COLO668 (cell line): ENCODE measurements at regions not wholly inside any gene's neighbourhood (a gene's known extent, or its start where the extent isn't known, plus 50 kb on each side); places are given as distances from the start of the nearest gene placed in this dataset.

Experiments used
- DNase-seq: peaks from one replicate; lab custom pipeline; 2025; ENCODE audit not compliant: unreplicated experiment; lab: John Stamatoyannopoulos, UW

DNA sequence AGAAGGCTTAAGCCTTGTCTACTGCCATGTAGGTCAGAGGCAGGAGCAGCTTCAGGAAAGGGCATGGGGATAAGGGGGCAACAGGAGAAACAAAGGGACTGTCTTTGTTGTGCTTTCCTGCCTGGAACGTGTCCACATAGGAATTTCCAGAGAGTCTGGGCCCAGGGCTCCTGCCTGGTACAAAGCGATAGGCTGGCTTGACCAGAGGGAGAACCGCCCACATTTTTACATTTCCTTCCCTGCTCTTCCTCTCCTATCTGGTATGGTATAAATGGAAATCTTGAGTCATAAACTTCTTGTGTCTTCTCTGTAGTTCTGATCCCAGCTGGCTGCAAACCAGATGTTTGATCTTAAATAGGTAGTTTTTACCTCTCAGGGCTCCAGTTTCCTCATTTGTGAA lies 414.8 kb downstream of the HRH4 start:
- no peak for DNase-seq

DNA sequence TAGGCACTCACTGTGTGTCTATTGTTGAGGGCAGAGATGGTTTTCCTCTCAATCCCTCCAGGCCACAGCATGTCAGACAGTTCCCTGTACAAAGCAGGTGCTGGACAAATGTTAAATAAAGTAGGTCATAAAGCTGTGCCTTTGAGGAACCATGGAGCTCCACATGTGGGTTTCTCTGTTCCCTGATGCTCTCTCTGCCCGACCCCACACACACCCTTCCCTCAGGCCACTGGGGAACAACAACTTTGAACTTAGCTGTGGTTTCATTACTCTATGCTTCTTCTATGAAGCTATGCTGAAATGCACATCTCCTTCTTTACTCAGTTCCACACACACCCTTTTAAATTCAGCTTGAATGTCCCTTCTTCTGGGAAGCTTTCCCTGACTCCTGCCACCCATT lies 415.3 kb downstream of the HRH4 start:
- no peak for DNase-seq

GRCh38 chr18:24876266-24876665 lies 415.8 kb downstream of the HRH4 start:
- no peak for DNase-seq

DNA sequence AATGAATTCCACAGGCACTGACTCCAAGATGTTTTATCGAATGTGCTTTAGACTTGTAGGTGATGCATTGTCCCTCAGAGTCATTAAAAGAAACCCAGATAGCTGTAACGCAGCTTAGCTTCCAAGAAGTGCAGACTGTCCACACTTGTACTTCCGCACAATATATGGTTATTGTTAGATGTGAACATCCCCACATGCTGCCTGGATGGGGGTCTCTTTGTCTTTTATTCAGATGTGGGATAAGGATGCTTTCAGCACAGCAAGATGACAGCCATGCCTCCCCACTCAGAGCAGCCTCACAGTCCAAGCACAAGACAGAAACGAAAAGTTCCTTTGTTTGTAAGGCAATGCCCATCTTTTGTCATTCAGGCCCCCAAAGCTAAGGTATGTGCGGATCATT lies 416.6 kb downstream of the HRH4 start:
- no peak for DNase-seq

DNA sequence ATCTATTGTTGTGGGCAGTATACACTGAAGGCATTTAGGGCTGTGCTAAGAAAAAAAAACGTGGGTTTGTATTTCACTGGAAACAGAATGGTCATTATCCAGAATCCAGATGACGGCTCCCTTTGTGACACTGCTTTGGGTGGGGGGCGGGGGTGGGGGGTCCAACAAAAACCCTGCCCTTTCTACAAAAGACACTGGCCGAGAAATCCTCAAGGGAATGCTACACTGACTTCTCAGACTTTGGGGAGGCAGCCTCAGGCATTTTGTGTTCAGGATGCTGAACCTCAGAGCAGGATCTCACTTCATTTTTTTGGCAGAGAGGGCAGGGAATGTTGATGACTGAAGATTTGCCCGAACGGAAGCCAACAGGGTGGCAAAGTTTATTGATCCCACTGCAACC lies 417.1 kb downstream of the HRH4 start:
- DNase-seq: no peak

GRCh38 chr18:24878289-24878688 lies 417.9 kb downstream of the HRH4 start:
- DNase-seq: no peak

DNA sequence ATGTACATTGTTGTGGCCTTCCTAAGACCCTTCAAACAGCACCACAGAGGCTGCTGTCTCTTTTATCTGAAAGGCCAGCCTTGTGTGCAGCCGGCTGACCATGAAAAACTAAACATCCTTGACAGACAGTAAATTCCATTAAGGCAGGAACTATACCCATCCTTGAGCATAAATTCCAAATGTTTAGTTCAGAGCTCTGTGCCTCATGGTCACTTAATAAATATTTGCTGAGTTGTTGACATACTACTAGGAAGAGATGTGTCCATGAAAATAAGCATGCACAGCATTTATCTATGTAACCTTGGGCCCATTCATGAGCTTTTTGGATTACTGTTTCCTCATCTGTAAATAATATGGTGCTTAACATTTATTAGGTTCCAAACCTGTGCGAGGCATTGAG lies 424.8 kb downstream of the HRH4 start:
- no peak for DNase-seq

- DNase-seq: no peak
Observed at GRCh38 chr18:24894880-24895279, 434.4 kb downstream of the HRH4 start.

- DNase-seq: no peak
Observed at GRCh38 chr18:24897461-24897860, 437.0 kb downstream of the HRH4 start.

- DNase-seq: no peak
Observed at GRCh38 chr18:24910221-24910620, 441.7 kb downstream of the ZNF521 start.

DNA sequence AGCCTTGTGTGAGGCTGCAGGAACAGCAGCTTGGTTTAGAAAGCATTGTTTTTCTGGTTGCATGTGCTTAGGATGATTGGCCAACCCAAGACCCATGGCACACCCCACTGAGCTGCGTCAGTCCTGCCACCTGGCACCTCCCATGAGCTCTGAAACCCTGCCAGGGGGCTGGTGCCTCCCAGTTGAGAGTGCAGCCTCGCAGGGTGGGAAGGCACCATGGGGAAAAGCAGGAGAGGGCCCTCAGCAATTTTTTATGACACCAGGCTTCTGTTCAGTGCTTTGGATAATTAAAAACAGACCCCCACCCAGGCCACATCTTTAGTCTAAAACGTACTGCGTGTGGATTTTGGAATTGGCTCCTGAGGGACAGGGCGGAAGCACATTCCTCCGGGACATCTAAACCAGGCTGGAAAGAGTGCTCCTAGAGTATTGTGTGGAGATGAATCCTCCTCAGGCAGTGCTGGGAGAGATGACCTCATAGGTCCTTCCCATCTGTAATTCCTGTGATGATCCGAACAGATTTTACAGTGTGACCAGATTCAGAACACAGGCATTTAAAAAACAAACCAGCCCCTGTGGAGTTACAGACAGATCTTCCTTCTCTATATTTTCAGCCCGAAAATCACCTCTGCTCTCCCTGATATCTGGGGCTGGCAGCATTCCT lies 438.3 kb downstream of the ZNF521 start:
- DNase-seq: no peak

GRCh38 chr18:24914171-24914525 lies 437.8 kb downstream of the ZNF521 start:
- DNase-seq: no peak

DNA sequence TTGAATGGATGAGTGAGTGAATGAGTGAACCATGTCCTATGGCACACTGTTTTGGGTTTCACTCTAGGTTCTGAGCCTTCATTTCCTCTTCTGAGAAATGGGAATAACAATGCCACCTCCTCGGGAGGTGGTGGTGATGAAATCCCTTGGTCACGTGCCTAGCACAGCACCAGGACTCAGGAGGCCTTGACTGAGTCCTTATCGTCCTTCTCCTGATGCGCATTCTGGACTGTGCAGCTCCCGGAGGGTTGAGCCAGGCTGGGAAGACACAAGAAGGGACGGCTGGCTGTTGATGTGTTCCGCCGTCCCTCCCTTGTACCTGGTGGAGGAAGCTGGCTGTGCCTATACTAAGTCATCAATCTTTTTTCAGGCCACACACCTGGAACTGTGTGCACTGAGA lies 437.3 kb downstream of the ZNF521 start:
- DNase-seq: no peak

DNA sequence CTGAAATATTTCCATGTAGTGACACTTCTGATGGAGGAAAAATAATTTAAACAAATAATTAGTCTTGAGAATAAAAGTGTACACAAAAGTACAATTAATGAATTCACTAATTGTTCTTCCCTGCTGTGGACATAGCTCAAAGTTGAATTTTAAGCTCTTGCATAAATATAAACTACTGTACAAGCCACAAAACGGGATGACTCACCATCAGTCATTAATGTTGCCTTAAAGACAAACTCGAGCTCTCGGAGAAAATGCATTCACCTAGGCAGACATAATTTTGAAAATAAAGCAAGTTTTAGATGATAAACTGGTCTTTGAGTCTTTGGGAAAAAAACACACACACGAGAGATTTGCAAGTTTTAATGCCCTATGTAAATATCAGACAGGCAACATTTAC lies 436.4 kb downstream of the ZNF521 start:
- DNase-seq: no peak

- DNase-seq: no peak
Observed at GRCh38 chr18:24917767-24918166, 434.2 kb downstream of the ZNF521 start.

GRCh38 chr18:24918257-24918656 lies 433.7 kb downstream of the ZNF521 start:
- DNase-seq: no peak

- no peak for DNase-seq
Observed at GRCh38 chr18:24919181-24919797, 432.7 kb downstream of the ZNF521 start.

- DNase-seq: no peak
Observed at GRCh38 chr18:24922491-24922890, 429.5 kb downstream of the ZNF521 start.

DNA sequence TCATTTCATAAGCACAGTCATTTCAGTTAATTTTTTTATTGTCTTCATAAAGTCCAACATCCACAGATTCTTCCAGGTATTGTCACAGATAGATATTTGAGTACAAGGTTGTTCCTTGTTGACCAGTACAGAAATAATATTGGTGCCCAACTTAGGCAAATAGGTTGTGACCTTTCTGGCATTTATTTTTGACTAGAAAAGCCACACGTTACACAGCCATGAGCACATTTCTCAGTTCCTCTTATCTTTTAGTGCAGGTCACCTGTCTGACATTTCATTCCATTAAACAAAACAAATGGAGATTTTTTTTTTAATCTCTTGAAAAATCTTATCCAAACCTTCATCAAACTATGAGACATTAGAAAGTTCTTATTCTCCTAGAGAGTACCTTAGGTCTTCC lies 428.8 kb downstream of the ZNF521 start:
- DNase-seq: no peak

DNA sequence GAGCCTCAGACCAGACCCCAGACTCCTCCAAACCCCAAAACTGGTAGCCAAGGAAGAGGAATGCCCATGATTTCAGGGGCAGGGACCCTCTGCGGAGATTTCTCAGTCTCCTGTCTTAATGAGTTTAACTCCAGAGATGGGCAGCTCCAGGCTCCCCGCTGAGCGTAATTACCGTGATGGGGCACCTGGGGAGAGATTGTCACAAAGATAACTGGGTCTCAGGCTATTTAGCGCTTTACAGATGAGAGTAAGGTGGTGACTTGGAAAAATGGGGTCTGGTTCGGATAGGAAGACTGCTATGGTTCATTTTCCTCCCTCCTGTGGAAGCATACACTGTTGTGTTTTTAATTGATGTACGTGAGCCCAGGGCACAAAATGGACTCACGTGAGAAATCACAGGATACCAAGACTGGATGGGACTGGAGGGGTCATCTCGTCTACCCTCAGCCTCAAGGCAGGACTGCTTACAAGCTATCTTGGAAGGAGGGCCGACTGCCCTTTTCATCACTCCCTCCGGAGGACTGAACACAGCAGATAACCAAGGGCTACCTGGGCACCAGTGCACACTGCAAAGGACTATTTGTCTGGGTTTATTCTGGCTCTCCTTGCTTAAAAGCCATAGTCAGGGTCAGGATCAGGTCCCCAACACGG lies 427.8 kb downstream of the ZNF521 start:
- DNase-seq: no peak

GRCh38 chr18:24926649-24927048 lies 425.3 kb downstream of the ZNF521 start:
- no peak for DNase-seq

DNA sequence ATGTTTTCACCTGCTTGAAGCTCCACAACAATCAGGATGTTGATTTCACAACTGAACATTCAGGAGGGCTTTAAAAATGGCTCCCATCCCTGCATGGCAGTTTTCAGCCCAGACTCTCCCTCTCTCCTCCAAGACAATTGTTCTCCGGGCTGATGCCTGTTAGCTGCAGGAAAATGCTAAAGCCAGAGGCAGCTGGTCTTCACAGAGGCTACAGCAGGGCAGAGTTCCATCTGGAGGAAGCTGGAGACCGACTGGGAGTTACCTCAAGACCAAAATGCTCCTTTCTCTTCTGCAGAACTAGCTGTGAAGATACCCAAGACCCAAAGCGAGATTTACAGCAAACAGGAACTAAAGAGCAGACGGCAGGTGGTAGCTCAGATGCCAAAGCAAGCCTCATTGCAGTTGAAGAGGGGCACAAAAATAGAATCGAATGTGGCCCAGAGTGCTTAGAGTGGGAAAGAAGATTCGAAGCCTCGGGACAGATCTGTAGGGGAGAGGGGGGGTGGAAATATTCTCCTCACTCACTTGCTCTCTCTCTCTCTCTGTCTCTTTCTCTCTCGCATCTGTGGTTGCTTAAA lies 423.6 kb downstream of the ZNF521 start:
- DNase-seq: no peak
